RWPE2 (cell line): ENCODE measurements at regions not wholly inside any gene's neighbourhood (a gene's known extent, or its start where the extent isn't known, plus 50 kb on each side); places are given as distances from the start of the nearest gene placed in this dataset.

ENCODE experiments used
- ATAC-seq: fragments of 200-7000 bp; cut with Tn5 transposase; 3 replicates; pipeline ENCODE4 v1.9.1; 2021; ENCODE audit warnings: low read depth
- DNase-seq: peaks from one replicate; pipeline ENCODE4 v3.0.0-alpha.2; 2020; ENCODE audit warnings: low spot score
- H3K27ac ChIP-seq: fragments of 450-650 bp; 2 replicates; pipeline ENCODE4 v1.5.1; 2017; ENCODE audit warnings: mild to moderate bottlenecking; ENCODE audit not compliant: poor library complexity, severe bottlenecking
- H3K27me3 ChIP-seq: fragments of 250-450 bp; sonication (Bioruptor Pico); 2 replicates; pipeline ENCODE4 v1.5.1; 2021; ENCODE audit warnings: mild to moderate bottlenecking, moderate library complexity; ENCODE audit not compliant: insufficient read depth, poor library complexity, severe bottlenecking
- H3K36me3 ChIP-seq: fragments of 250-450 bp; sonication (Bioruptor Pico); 2 replicates; pipeline ENCODE4 v1.5.1; 2020; ENCODE audit warnings: low read depth, mild to moderate bottlenecking, moderate library complexity
- H3K4me1 ChIP-seq: fragments of 250-450 bp; sonication (Bioruptor Pico); 2 replicates; pipeline ENCODE4 v1.5.1; 2021; ENCODE audit warnings: mild to moderate bottlenecking, moderate library complexity; ENCODE audit not compliant: insufficient read depth, poor library complexity, severe bottlenecking
- H3K4me3 ChIP-seq: fragments of 250-450 bp; sonication (Bioruptor Pico); 2 replicates; pipeline ENCODE4 v1.5.1; 2021; ENCODE audit warnings: mild to moderate bottlenecking, moderate library complexity; ENCODE audit not compliant: severe bottlenecking
- H3K9me3 ChIP-seq: fragments of 250-450 bp; sonication (Bioruptor Pico); 2 replicates; pipeline ENCODE4 v1.5.1; 2021; ENCODE audit warnings: mild to moderate bottlenecking, moderate library complexity; ENCODE audit not compliant: severe bottlenecking
- TF ChIP-seq, protein P1 (sequence below): fragments of 450-650 bp; IDR thresholded peaks from one replicate; pipeline ENCODE4 v1.5.1; 2017; ENCODE audit warnings: mild to moderate bottlenecking, moderate library complexity; ENCODE audit not compliant: poor library complexity, severe bottlenecking

DNA sequence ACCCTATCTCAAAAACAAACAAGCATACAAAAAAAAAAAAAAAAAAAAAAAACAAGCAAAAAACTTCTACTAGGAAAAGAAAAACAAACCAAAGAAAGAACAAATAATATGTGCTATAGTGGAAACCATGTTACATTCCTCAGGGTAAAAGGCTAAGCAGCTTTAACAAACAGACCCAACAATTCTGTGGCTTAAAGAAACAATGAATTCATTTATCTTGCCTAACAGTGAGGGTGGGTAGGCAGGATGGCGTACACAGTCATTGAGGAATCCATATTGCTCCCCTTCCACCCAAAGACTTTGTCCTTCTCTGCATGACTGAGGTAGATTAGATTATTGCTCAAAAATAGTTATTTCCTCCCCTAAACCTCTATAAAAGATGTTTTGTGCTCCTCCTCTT lies 63.1 kb upstream of the ITGA6 start:
- Histone ChIP-seq H3K4me1 (no peaks in the 10 kb centered on the region), H3K4me3 (no peak overlapping the region), H3K36me3 (no peaks in the 10 kb centered on the region), H3K27me3 (no peaks in the 10 kb centered on the region), H3K27ac (no peak overlapping the region), H3K9me3 (no peaks in the 10 kb centered on the region)
- ATAC-seq, result no peak
- TF ChIP-seq, protein P1, sequence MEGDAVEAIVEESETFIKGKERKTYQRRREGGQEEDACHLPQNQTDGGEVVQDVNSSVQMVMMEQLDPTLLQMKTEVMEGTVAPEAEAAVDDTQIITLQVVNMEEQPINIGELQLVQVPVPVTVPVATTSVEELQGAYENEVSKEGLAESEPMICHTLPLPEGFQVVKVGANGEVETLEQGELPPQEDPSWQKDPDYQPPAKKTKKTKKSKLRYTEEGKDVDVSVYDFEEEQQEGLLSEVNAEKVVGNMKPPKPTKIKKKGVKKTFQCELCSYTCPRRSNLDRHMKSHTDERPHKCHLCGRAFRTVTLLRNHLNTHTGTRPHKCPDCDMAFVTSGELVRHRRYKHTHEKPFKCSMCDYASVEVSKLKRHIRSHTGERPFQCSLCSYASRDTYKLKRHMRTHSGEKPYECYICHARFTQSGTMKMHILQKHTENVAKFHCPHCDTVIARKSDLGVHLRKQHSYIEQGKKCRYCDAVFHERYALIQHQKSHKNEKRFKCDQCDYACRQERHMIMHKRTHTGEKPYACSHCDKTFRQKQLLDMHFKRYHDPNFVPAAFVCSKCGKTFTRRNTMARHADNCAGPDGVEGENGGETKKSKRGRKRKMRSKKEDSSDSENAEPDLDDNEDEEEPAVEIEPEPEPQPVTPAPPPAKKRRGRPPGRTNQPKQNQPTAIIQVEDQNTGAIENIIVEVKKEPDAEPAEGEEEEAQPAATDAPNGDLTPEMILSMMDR, result no peak
- DNase-seq, result no peak

DNA sequence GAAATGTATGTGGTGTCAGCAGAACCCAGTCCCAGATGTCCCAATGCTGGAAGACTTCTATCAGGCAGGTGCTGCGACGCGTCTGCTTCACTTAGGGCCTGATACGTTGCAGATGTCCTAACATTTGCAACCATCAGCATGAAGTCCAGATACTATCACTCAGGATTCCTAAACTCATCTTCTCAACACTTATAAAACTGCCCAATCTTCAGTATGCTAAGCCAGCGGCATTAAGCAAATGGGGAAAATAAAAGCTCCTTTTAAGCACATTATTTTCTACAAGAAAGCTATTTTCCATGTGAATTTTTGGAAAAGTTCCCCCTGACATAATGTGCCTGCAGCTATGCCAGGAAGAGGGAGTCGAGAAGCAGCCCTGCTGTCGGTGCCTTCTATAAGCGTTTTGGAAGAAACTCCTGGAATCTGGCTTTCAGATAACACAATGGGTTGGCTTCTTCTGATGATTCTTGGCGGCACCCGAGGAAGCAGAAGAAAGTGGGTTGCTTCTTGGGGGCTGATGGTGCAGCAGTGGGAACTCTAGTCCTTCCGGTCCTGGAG lies 60.7 kb upstream of the ITGA6 start:
- Histone ChIP-seq H3K9me3 (no peaks in the 10 kb centered on the region), H3K27ac (no peak overlapping the region), H3K4me1 (no peaks in the 10 kb centered on the region), H3K36me3 (no peaks in the 10 kb centered on the region), H3K4me3 (no peak overlapping the region), H3K27me3 (no peaks in the 10 kb centered on the region)
- ATAC-seq, result no peak
- no peak for DNase-seq
- TF ChIP-seq, protein P1, result no peak

DNA sequence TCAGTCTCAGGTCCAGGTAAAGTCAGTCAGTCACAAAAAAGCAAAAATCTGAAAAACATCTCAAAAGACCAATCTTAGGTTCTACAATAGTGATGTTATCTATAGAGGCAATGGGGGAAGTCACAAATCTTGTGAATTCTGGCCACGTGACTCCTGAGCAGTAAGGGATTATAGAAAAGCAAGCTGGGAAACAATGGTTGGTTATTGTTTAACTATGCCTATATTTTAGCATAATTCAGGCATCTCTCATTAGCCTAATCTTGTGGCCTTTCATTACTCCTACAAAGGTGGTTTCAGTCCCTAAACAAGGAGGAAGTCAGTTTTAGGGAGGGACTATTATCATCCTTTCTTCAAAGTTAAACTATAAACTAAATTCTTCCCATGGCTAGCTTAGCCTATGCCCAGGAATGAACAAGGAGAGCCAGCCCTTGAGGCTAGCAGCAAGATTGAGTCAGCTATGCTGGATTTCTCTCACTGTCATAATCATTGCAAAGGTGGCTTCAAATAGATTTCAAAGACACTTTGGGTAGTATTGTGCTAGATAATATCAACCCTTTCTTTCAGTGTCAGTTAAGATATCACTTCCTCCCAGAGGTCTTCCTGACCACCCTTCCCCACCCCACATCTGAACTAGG lies 56.4 kb upstream of the ITGA6 start:
- H3K9me3 ChIP-seq, result no peaks in the 10 kb centered on the region
- no peak for ATAC-seq
- TF ChIP-seq, protein P1, result no peak

DNA sequence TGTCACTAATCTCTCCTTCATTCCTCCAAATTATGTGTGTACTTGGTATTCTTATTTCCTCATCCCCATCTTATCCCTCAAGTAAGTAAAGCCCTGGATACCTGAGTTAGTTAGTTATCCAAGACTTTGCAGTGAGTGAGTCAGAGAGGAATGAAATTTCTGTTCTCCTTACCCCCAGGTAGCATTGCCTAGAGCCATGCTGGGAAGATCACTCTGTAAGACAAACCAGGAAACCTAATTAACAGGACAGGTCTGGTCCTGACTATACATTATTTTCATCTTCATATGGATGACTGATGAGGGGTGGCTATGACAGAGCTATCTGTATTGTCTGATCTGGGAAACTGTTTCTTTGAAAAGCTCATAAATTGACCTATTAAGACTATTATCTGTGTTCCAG lies 55.0 kb upstream of the ITGA6 start:
- TF ChIP-seq, protein P1, result no peak
- ATAC-seq, result peak; percentile 97
- peaks cover 17% of the 10 kb centered on the region for H3K4me1 ChIP-seq
- no peaks in the 10 kb centered on the region for H3K36me3 ChIP-seq
- DNase-seq, result no peak
- H3K9me3 ChIP-seq, result no peaks in the 10 kb centered on the region
- no peaks in the 10 kb centered on the region for H3K27me3 ChIP-seq
- peak overlapping the region; percentile 46 for H3K27ac ChIP-seq
- H3K4me3 ChIP-seq, result no peak overlapping the region

More for the DNA sequence above, 56.4 kb upstream of the ITGA6 start:
- H3K4me3 ChIP-seq, result no peak overlapping the region
- H3K27me3 ChIP-seq, result no peaks in the 10 kb centered on the region
- peaks cover 17% of the 10 kb centered on the region for H3K4me1 ChIP-seq
- no peak for DNase-seq
- no peak overlapping the region for H3K27ac ChIP-seq
- no peaks in the 10 kb centered on the region for H3K36me3 ChIP-seq

DNA sequence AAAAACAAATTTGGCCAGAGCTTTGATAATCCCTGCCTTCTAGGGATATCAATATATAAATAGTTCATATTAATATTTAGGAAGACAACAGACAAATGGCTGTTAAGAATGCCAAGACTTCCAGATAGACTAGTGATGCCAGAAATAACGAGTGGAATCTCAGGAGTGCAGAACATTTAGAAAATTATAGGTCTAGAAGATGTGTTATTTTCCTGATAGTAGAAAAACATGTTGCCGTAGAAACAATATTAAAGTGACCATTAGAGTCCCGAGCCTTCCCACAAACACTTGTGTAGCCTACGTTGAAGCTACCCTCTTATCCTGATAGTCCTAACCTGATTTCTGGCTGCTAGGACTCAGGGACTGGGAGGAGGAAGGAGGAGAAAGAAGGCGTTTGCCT lies 54.3 kb upstream of the ITGA6 start:
- ATAC-seq (no peak), DNase-seq (no peak)
- Histone ChIP-seq H3K9me3 (no peaks in the 10 kb centered on the region), H3K27me3 (no peaks in the 10 kb centered on the region), H3K4me1 (peaks cover 17% of the 10 kb centered on the region), H3K27ac (peak overlapping the region; percentile 46), H3K4me3 (no peak overlapping the region), H3K36me3 (no peaks in the 10 kb centered on the region)
- TF ChIP-seq, protein P1, result no peak
